HAP-1 (cell line): ENCODE measurements at regions not wholly inside any gene's neighbourhood (a gene's known extent, or its start where the extent isn't known, plus 50 kb on each side); places are given as distances from the start of the nearest gene placed in this dataset.

ENCODE experiments used
- DNase-seq, 2 experiments: peaks; one replicate each; pipeline ENCODE4 v3.0.0-alpha.2; 2016 to 2020; ENCODE audit warnings: low spot score in 2 of 2
- H3K27me3 ChIP-seq: fragments of 250-450 bp; sonication (Bioruptor Pico); 2 replicates; pipeline ENCODE4 v1.5.1; 2020; ENCODE audit warnings: low read depth, mild to moderate bottlenecking, moderate library complexity
- H3K36me3 ChIP-seq: fragments of 250-450 bp; sonication (Bioruptor Pico); replicated peaks from 2 replicates; pipeline ENCODE4 v1.5.1; 2020; ENCODE audit warnings: mild to moderate bottlenecking
- H3K4me1 ChIP-seq: fragments of 250-450 bp; sonication (Bioruptor Pico); 2 replicates; pipeline ENCODE4 v1.5.1; 2020; ENCODE audit warnings: mild to moderate bottlenecking
- H3K4me3 ChIP-seq: fragments of 250-450 bp; sonication (Bioruptor Pico); 2 replicates; pipeline ENCODE4 v1.5.1; 2020; ENCODE audit warnings: mild to moderate bottlenecking, moderate library complexity
- H3K9me3 ChIP-seq: fragments of 250-450 bp; sonication (Bioruptor Pico); 2 replicates; pipeline ENCODE4 v1.5.1; 2020; ENCODE audit warnings: mild to moderate bottlenecking, moderate library complexity
- in situ Hi-C: fragments of 300-500 bp; cut with MboI; formaldehyde crosslinking; loops from 3 replicates; pipeline ENCODE4 v1.14.3; 2020; ENCODE audit warnings: low sequenced_read_pairs, inconsistent platforms, mixed read lengths

GRCh38 chr14:61632807-61633206, 62.5 kb upstream of the HIF1A start:
- Histone ChIP-seq H3K27me3 (peaks cover 26% of the 10 kb centered on the region), H3K4me3 (no peak overlapping the region), H3K9me3 (no peaks in the 10 kb centered on the region), H3K36me3 (no peaks in the 10 kb centered on the region), H3K4me1 (no peaks in the 10 kb centered on the region)
- DNase-seq, result no peak
- in situ Hi-C loops, result no loop called here

GRCh38 chr14:61636291-61636690, 59.0 kb upstream of the HIF1A start:
- no peak for DNase-seq
- no peaks in the 10 kb centered on the region for H3K9me3 ChIP-seq
- H3K27me3 ChIP-seq, result peaks cover 29% of the 10 kb centered on the region
- H3K4me1 ChIP-seq, result no peaks in the 10 kb centered on the region
- in situ Hi-C loops, result no loop called here
- H3K36me3 ChIP-seq, result no peaks in the 10 kb centered on the region
- no peak overlapping the region for H3K4me3 ChIP-seq

- H3K9me3 ChIP-seq, result no peaks in the 10 kb centered on the region
- H3K27me3 ChIP-seq, result peaks cover 29% of the 10 kb centered on the region
- no peak for DNase-seq
- H3K36me3 ChIP-seq, result no peaks in the 10 kb centered on the region
- H3K4me1 ChIP-seq, result no peaks in the 10 kb centered on the region
- in situ Hi-C loops, result no loop called here
- no peak overlapping the region for H3K4me3 ChIP-seq
Observed at GRCh38 chr14:61636779-61637178, 58.5 kb upstream of the HIF1A start.

GRCh38 chr14:61638595-61639387, 56.5 kb upstream of the HIF1A start:
- in situ Hi-C loops, result no loop called here
- DNase-seq, result no peak

GRCh38 chr14:61640158-61641136, 54.9 kb upstream of the HIF1A start:
- Histone ChIP-seq H3K4me3 (no peak overlapping the region), H3K4me1 (no peaks in the 10 kb centered on the region), H3K36me3 (no peaks in the 10 kb centered on the region), H3K27me3 (peaks cover 38% of the 10 kb centered on the region), H3K9me3 (no peaks in the 10 kb centered on the region)
- in situ Hi-C loops, result no loop called here
- DNase-seq, result no peak

More at GRCh38 chr14:61638595-61639387, 56.5 kb upstream of the HIF1A start:
- Histone ChIP-seq H3K4me3 (no peak overlapping the region), H3K9me3 (no peaks in the 10 kb centered on the region), H3K27me3 (peaks cover 30% of the 10 kb centered on the region), H3K4me1 (no peaks in the 10 kb centered on the region), H3K36me3 (no peaks in the 10 kb centered on the region)

- Histone ChIP-seq H3K27me3 (peaks cover 43% of the 10 kb centered on the region), H3K4me3 (no peak overlapping the region), H3K9me3 (no peaks in the 10 kb centered on the region), H3K4me1 (no peaks in the 10 kb centered on the region), H3K36me3 (no peaks in the 10 kb centered on the region)
- in situ Hi-C loops, result no loop called here
- no peak for DNase-seq
Observed at GRCh38 chr14:61641914-61642613, 53.2 kb upstream of the HIF1A start.

- no peak for DNase-seq
- Histone ChIP-seq H3K36me3 (no peaks in the 10 kb centered on the region), H3K4me1 (no peaks in the 10 kb centered on the region; the same call in 1 of the 2 replicates), H3K4me3 (no peak overlapping the region), H3K9me3 (no peaks in the 10 kb centered on the region), H3K27me3 (peaks cover 41% of the 10 kb centered on the region)
- in situ Hi-C loops, result no loop called here
Observed at GRCh38 chr14:61642614-61642982, 52.7 kb upstream of the HIF1A start.

GRCh38 chr14:61643555-61643954, 51.8 kb upstream of the HIF1A start:
- DNase-seq, result no peak
- in situ Hi-C loops, result no loop called here
- Histone ChIP-seq H3K36me3 (no peaks in the 10 kb centered on the region), H3K4me1 (peaks cover 9% of the 10 kb centered on the region), H3K27me3 (peaks cover 37% of the 10 kb centered on the region), H3K9me3 (no peaks in the 10 kb centered on the region; the same call in 1 of the 2 replicates), H3K4me3 (no peak overlapping the region)

GRCh38 chr14:61644175-61644574, 51.1 kb upstream of the HIF1A start:
- in situ Hi-C loops, result no loop called here
- H3K9me3 ChIP-seq, result no peaks in the 10 kb centered on the region; the same call in 1 of the 2 replicates
- no peak overlapping the region for H3K4me3 ChIP-seq
- DNase-seq, result no peak
- H3K27me3 ChIP-seq, result peaks cover 39% of the 10 kb centered on the region
- peaks cover 11% of the 10 kb centered on the region for H3K4me1 ChIP-seq
- H3K36me3 ChIP-seq, result no peaks in the 10 kb centered on the region

GRCh38 chr14:61644834-61645233, 50.5 kb upstream of the HIF1A start:
- H3K36me3 ChIP-seq, result no peaks in the 10 kb centered on the region
- no peak for DNase-seq
- peaks cover 11% of the 10 kb centered on the region for H3K4me1 ChIP-seq
- in situ Hi-C loops, result no loop called here
- peaks cover 45% of the 10 kb centered on the region for H3K27me3 ChIP-seq
- no peak overlapping the region for H3K4me3 ChIP-seq
- H3K9me3 ChIP-seq, result no peaks in the 10 kb centered on the region; the same call in 1 of the 2 replicates

GRCh38 chr14:61645247-61645646, 50.1 kb upstream of the HIF1A start:
- no peak overlapping the region for H3K4me3 ChIP-seq
- in situ Hi-C loops, result no loop called here
- no peaks in the 10 kb centered on the region for H3K36me3 ChIP-seq
- H3K9me3 ChIP-seq, result no peaks in the 10 kb centered on the region; the same call in 1 of the 2 replicates
- H3K4me1 ChIP-seq, result peaks cover 11% of the 10 kb centered on the region
- no peak for DNase-seq
- H3K27me3 ChIP-seq, result peaks cover 45% of the 10 kb centered on the region
